ENCODE measurements at regions not wholly inside any gene's neighbourhood (a gene's known extent, or its start where the extent isn't known, plus 50 kb on each side); places are given as distances from the start of the nearest gene placed in this dataset.

GRCh38 chr15:80310776-80311175 lies 58.8 kb upstream of the CTXND1 start:
- Histone ChIP-seq H3K14ac (ENCODE audit: insufficient read length) (no peak overlapping the region), H3K9me3 (ENCODE audit: insufficient read depth in 2 of 2, low read depth in 1 of 2, low read length in 1 of 2) (no peaks in the 10 kb centered on the region), H2AFZ (ENCODE audit: low read length) (0 out of 2 replicates have a peak overlapping the region, but pooled peaks have one; percentile 50), H4K20me1 (replicated peaks in 1 of 2; ENCODE audit: control insufficient read depth in 1 of 2, insufficient read depth in 2 of 2, low read length in 2 of 2) (no peaks in the 10 kb centered on the region), H3K4me2 (ENCODE audit: insufficient read depth in 1 of 2, low read depth in 2 of 2, low read length in 2 of 2) (no peak overlapping the region), H4K5ac (ENCODE audit: insufficient read length, low read depth, low read length) (no peak overlapping the region), H3K27ac (ENCODE audit: low read depth, low read length) (no peak overlapping the region), H3K4me1 (replicated peaks in 1 of 4; ENCODE audit: control insufficient read depth in 3 of 4, insufficient read depth in 4 of 4, low read length in 3 of 4) (no peaks in the 10 kb centered on the region), H3K56ac (replicated peaks; ENCODE audit: insufficient read length, low read depth, low read length) (no peak overlapping the region), H4K91ac (replicated peaks; ENCODE audit: insufficient read length, low read length) (no peak overlapping the region), H2BK5ac (ENCODE audit: low read depth, low read length) (no peak overlapping the region), H3K23ac (ENCODE audit: insufficient read length) (no peak overlapping the region), H3K18ac (ENCODE audit: extremely low read depth, low read length) (no peak overlapping the region), H2BK20ac (ENCODE audit: low read length) (no peak overlapping the region), H3K4me3 (ENCODE audit: extremely low read depth in 1 of 4, insufficient read depth in 2 of 4, low read depth in 3 of 4, low read length in 4 of 4) (no peak overlapping the region), H2BK12ac (ENCODE audit: low read depth, low read length) (no peak overlapping the region), H2AK5ac (ENCODE audit: low read depth, low read length) (no peak overlapping the region), H3K9ac (replicated peaks in 1 of 4; ENCODE audit: extremely low read depth in 1 of 4, low read depth in 3 of 4, low read length in 3 of 4) (no peak overlapping the region), H2BK120ac (replicated peaks; ENCODE audit: low read depth, low read length) (no peak overlapping the region), H3K23me2 (ENCODE audit: low read depth, low read length) (no peaks in the 10 kb centered on the region), H3K27me3 (replicated peaks in 1 of 4; ENCODE audit: control insufficient read depth in 3 of 4, extremely low read depth in 1 of 4, insufficient read depth in 3 of 4, low read length in 3 of 4) (no peaks in the 10 kb centered on the region), H4K8ac (ENCODE audit: extremely low read depth, insufficient read depth, low read length) (no peak overlapping the region), H3K79me1 (ENCODE audit: low read depth, low read length) (no peaks in the 10 kb centered on the region), H3K36me3 (ENCODE audit: control insufficient read depth in 2 of 4, insufficient read depth in 4 of 4, low read length in 3 of 4) (no peaks in the 10 kb centered on the region), H3K79me2 (ENCODE audit: control insufficient read depth in 1 of 2, insufficient read depth in 2 of 2, low read length in 2 of 2) (no peaks in the 10 kb centered on the region), H3K4ac (replicated peaks; ENCODE audit: insufficient read length, low read depth, low read length) (no peak overlapping the region), H2BK15ac (ENCODE audit: low read length) (no peak overlapping the region)
- no peak for FAIRE-seq
- CTCF ChIA-PET (ENCODE audit: partially characterized antibody): interaction anchor here (1.2 to 4.7 kb wide), 6 partner anchors 12 to 620 kb away, joined by 3 to 39 read pairs (median 16); no protein-coding TSS in a partner anchor
- WGBS, 2 experiments (ENCODE audit: extremely low coverage in 1 of 2, insufficient coverage in 1 of 2, insufficient read length in 1 of 2, insufficient replicate concordance in 2 of 2, low coverage in 1 of 2, low lambda C conversion rate in 2 of 2, missing lambda C conversion rate in 1 of 2): 76% methylated on average over 7 of the region's 7 CpGs; no CpG with 5 or more reads in 1 of the 2 experiments
- POLR2A ChIA-PET (ENCODE audit: partially characterized antibody): no interaction called here
- DNase-seq (ENCODE audit: low read depth in 1 of 2, low spot score in 2 of 2): no peak
- TF ChIP-seq EGR1 (IDR thresholded peaks at IDR 0.05; ENCODE audit: borderline replicate concordance, low read depth, low read length) (no peak), SIN3A (conservative IDR thresholded peaks at IDR 0.05 in 1 of 2, IDR thresholded peaks at IDR 0.05 in 1 of 2; ENCODE audit: low read depth in 1 of 2, low read length in 2 of 2) (no peak), EP300 (IDR thresholded peaks at IDR 0.05; ENCODE audit: borderline replicate concordance in 1 of 2, low read depth in 2 of 2, low read length in 2 of 2) (no peak), NRF1 (IDR thresholded peaks at IDR 0.05; ENCODE audit: low read depth, low read length) (no peak), TAF1 (IDR thresholded peaks at IDR 0.05; ENCODE audit: low read depth, low read length) (no peak), POLR2AphosphoS5 (IDR thresholded peaks at IDR 0.05; ENCODE audit: low read depth, low read length) (no peak), GABPA (IDR thresholded peaks at IDR 0.05; ENCODE audit: borderline replicate concordance, insufficient read depth, low read length) (no peak), GTF2F1 (IDR thresholded peaks at IDR 0.05; ENCODE audit: borderline replicate concordance, low read depth, low read length) (no peak), CBX5 (IDR thresholded peaks at IDR 0.05; ENCODE audit: low read depth, low read length) (no peak), RXRA (IDR thresholded peaks at IDR 0.05; ENCODE audit: insufficient read depth, low read depth, low read length) (no peak), TAF7 (optimal IDR thresholded peaks at IDR 0.05; ENCODE audit: borderline replicate concordance, low read depth, low read length) (no peak), SP2 (IDR thresholded peaks at IDR 0.05; ENCODE audit: low read length) (no peak), NANOG (IDR thresholded peaks at IDR 0.05; ENCODE audit: insufficient read depth, low read depth, low read length, poor library complexity, severe bottlenecking) (no peak), SP1 (IDR thresholded peaks at IDR 0.05; ENCODE audit: low read depth, low read length) (no peak), CBX8 (IDR thresholded peaks at IDR 0.05; ENCODE audit: borderline replicate concordance, low read depth, low read length) (no peak)

Data from H1 (cell line).